ENCODE measurements at regions not wholly inside any gene's neighbourhood (a gene's known extent, or its start where the extent isn't known, plus 50 kb on each side); places are given as distances from the start of the nearest gene placed in this dataset.
A peak's percentile ranks its signal among the peaks of the same experiment; 100 is the strongest.

DNA sequence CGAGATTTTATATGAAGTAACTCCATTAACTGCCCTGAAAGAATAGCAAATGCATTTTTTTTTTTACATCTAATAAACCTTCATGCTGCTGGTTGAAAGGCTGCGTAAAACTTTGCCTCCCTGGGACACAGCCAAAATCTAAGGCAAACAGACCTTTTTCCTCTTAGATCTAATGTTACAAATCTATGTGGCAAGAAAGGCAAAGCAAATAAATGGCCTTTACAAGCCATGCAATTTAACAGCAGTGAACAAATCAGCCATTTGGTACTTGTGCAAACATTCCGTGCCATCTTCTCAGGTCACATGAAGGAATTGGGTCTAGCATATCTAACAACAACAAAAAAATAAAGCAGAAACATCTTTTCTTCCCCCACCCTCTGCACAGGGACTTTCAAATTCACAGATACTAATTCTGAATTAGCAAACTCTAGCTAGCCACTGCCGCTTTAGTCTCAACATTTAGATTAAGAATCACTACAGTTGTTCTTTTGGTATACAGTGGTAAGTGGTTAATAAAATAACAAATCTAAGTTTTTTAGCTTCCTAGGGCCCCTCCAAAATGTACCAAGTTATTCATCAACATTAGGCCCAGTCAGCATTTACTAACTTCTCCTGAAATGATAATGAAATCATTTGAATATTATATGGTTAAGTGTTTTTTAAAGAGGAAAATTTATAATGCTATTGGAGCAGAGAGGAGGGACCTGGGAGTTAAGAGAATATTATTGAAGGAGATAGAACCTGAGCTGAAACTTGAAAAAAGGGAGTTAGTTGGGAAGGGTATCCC, 593.8 kb downstream of the SMARCA1 start:
- no peak for DNase-seq

DNA sequence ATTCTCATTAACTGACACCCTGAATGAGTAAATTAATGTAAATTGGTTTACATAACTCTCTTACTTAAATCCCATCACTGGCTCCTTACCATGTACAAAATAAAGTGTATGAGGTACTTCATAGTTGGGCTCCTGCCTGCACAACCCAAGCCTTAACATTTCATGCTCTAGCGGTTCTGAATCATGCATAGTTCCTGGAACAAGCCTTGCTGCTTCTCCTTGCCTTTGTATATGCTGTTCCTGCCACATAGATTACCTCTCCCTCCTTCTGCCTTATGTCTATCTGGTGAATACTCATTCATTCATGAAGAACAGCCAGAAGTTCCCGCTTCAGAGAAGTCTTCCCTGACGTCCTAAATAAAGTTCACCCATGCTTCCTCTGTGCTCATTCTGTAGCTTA, 594.7 kb downstream of the SMARCA1 start:
- no peak for DNase-seq

DNA sequence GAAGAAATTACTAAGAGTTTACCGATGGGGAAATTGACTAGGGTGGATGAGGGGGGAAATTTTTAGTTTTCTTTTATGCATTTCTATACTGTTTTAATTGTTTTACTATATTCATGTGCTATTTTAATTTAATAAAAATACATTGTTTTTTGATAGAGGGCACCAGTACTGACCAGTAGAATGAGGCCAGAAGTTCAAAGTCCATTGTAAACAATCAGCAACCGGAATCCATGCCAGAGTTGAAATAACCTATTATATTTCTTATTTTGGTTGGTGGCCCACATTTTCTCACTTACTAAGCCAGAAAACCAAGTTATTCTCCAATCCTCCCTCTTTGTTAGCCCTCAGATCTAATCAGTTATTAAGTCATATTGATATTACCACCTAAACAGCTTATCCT, 595.9 kb downstream of the SMARCA1 start:
- no peak for DNase-seq

GRCh38 chrX:128906753-128907152, 616.5 kb downstream of the SMARCA1 start:
- DNase-seq: no peak

DNA sequence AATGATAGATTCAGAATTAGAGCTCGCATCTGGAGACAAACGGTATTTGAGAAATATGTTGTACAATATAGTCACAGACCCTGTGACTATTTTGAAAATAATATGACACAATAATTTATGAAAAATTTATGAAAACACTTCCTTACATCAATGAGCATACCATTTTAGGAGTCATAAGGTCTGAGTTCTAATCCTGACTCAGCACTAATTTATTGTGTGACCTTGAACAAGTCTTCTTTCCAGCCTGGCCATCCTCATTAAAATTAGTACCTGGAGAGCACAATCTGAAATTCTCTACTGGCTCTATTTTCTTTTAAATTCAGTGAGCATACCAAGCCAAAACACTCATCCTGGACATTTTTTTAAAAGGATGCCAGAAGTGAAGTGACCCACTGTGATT, 622.3 kb downstream of the SMARCA1 start:
- DNase-seq: no peak

GRCh38 chrX:128897621-128898020, 625.7 kb downstream of the SMARCA1 start:
- no peak for DNase-seq

- no peak for DNase-seq
These were observed 631.7 kb downstream of the SMARCA1 start for GRCh38 chrX:128891554-128891953.

DNA sequence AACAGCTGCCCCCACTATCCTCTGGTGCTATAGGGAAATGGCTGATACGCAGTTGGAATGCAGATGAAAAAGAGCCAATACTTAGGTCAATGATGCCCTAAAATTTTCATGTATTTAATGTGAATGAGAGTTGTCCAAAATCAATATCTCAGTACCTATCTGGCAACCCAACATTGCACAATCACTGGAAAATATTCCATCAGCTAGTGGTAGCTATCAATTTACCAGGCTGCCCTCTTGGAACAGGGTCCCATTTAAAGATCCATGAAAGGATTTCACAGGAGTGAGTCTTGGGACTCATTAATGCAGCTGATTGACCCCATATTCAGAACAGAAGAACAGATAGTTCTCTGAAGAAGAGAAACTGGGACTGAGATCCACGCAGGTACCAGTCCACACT, 638.9 kb downstream of the SMARCA1 start:
- DNase-seq: no peak

- no peak for DNase-seq
These were observed 639.6 kb downstream of the SMARCA1 start for GRCh38 chrX:128883650-128884049.

DNA sequence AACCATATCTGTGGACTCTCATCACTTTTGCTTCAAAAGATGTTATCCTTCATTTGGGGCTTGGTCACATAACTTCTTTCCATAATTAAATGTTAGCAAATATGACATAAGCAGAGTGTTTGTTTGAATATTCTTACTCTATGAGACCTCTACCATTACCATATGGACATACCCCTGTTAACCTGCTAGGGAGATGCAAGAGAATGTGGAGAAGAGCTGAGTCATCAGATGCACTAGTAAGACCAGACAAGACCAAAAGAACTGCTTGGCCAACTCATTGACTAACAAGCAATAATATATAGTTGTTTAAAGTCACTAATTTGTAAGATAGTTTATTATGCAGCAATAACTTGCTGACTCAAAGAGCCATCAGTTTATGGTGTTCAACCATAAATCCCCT, 652.9 kb downstream of the SMARCA1 start:
- no peak for DNase-seq

- no peak for DNase-seq
These were observed 660.7 kb downstream of the SMARCA1 start for GRCh38 chrX:128862557-128862956.

DNA sequence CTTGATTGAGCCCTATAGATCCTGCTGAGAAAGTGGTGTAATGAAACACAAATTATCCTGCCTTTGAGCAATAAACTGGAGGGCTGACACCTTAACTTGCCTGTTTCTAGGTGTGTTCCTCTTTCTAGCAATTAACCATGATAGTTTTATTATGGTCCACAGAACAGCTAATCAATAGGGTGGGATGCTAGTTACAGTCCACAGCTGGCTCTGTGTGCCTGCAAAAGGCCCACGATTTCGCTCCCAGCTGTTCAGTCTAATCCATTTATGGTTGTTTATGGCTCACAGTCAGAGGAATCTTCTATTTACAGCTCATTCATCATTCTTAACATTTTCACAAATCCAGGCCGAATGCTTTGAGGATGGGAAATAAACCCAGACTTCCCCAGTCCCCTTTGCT, 674.9 kb downstream of the SMARCA1 start:
- no peak for DNase-seq

- DNase-seq: no peak
These were observed 676.9 kb downstream of the SMARCA1 start for GRCh38 chrX:128846385-128846784.

- DNase-seq: no peak
These were observed 704.6 kb downstream of the SMARCA1 start for GRCh38 chrX:128818690-128819089.

DNA sequence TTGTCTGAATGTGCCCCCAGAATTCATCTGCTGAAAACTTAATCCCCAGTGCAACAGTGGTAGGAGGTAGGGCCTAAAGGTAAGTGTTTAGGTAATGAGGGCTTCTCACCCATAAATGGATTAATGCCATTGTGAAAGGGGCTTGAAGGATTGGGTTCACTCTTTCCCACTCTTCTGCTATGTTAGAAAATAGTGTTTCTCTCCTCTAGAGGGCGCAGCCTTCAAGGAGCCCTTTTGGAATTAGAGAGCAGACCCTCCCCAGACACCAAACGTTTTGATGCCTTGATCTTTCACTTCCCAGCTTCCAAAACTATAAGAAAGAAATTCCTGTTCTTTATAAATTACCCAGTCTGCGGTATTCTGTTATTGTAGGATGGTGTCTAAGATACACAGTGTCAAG, 706.4 kb downstream of the SMARCA1 start:
- DNase-seq: peak; percentile 5

GRCh38 chrX:128807367-128807766, 715.9 kb downstream of the SMARCA1 start:
- no peak for DNase-seq

- no peak for DNase-seq
These were observed 718.1 kb downstream of the SMARCA1 start for GRCh38 chrX:128805236-128805635.

DNA sequence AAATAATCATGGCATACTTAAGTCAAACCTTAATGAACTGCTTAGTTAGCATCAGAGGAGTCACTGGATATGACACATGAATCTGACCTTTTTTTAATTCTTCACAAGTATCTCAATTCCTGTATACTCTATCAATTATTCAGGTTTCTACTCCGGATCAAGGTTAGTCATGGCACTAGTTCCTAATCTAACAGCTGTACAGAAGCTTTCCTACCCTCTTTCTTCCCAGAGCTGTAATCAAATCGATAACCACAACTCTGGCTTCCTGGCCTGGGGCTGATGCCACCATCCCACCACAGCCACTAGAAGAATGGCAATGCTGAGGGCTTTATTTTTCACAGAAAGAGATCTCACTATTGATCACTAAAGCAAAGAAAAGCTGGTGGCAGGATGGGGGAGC, 718.5 kb downstream of the SMARCA1 start:
- no peak for DNase-seq

- peak; percentile 0 for DNase-seq
These were observed 723.2 kb downstream of the SMARCA1 start for GRCh38 chrX:128800138-128800537.

GRCh38 chrX:128783139-128783538, 730.9 kb upstream of the ACTRT1 start:
- DNase-seq: peak; percentile 6

- DNase-seq: peak; percentile 48
These were observed 729.3 kb upstream of the ACTRT1 start for GRCh38 chrX:128781506-128781905.

DNA sequence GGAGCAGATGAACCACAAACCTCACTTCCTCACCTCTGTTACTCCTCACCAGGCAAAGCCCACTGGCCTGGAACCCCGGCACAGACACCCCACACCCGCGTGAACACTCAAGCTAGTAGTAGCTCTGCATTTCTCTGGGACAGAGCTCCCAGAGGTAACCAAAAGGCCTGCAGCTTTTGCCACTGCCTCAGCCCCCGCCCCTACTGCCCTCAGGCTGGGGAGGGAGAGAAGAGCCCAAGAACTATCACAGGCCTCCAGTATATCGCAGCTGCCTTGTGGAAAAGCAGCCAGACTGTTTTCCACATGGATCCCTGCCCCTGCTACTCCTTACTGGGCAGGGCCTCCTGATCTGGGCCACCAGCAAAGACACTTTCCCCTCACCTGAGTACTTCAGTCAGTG, 728.7 kb upstream of the ACTRT1 start:
- DNase-seq: no peak

GRCh38 chrX:128769495-128769894, 717.3 kb upstream of the ACTRT1 start:
- no peak for DNase-seq

DNA sequence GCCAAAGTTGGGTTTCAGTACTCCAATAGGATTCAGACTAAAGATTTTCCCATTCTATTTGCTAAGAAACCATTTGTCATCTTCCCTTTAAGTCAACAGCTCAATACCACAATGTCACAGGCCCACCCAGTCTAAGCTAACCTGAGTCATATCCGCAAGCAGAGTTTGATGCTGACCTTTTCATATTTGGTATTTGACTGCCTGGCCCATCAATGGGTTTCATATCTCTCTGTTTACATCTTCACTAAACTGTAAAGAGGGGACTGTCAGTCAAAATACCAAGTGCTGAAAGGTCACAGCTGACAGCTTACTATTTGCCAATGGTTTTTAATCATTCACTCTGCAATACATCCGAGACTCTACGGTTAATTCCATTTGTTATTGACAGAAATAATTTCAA, 707.5 kb upstream of the ACTRT1 start:
- DNase-seq: no peak

DNA sequence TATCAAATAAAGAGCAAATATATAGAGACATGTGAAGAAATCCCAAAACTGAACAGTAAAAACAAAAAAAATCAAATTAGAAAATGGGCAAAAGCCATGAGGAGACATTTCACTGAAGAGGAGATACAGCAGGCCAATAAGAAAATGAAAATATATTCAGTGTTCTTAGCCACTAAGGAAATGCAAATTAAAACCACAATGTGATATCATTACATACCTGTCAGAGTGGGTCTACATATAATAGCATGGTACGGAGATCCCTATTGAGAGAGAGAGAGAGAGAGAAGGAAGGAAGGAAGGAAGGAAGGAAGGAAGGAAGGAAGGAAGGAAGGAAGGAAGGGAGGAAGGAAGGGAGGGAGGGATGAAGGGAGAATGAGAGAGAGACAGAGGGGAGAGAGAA, 707.0 kb upstream of the ACTRT1 start:
- DNase-seq: no peak

All from NCI-H2171 treated with DMSO at 0.1 percent for 48 hours (cell line).